ENCODE measurements at regions not wholly inside any gene's neighbourhood (a gene's known extent, or its start where the extent isn't known, plus 50 kb on each side); places are given as distances from the start of the nearest gene placed in this dataset.

DNA sequence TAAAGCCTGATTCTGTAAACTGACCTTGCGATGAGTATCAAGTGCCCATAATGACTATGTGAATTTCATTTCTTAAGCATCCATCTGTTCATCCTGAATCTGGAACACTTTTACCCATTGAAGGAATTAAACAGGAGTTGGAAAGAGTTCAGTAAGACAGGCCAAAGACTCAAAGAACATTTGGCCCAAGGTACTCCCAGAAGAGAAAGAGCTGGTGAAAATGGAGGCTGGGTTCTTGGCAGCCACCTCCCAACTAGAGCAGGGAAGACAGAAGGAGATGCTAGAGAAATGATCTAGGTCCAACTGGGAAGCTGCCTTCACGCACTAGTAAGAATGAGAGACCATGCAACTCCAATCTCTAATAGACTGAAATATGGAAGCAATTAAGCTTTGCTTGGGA is 57.1 kb upstream of the ADRA1D start:
- no peak for ATAC-seq
- TF ChIP-seq SNAI2 (CRISPR knock-in tag; IDR thresholded peaks at IDR 0.05) (no peak), CSDC2 (CRISPR knock-in tag; IDR thresholded peaks at IDR 0.05) (no peak), ARNTL (CRISPR knock-in tag; IDR thresholded peaks at IDR 0.05; ENCODE audit: borderline replicate concordance, low read depth) (no peak), ZNF8 (CRISPR knock-in tag; IDR thresholded peaks at IDR 0.05) (no peak), ZNF70 (CRISPR knock-in tag; IDR thresholded peaks at IDR 0.05) (no peak), GLIS3 (CRISPR knock-in tag; IDR thresholded peaks at IDR 0.05) (no peak), ZNF565 (CRISPR knock-in tag; conservative IDR thresholded peaks at IDR 0.05; ENCODE audit: low read depth) (no peak), ZC3H10 (CRISPR knock-in tag; IDR thresholded peaks at IDR 0.05) (no peak), PPARA (CRISPR knock-in tag; IDR thresholded peaks at IDR 0.05; ENCODE audit: borderline replicate concordance) (no peak), ESRRG (CRISPR knock-in tag; IDR thresholded peaks at IDR 0.05) (no peak), ZFP3 (CRISPR knock-in tag; IDR thresholded peaks at IDR 0.05) (no peak), RARB (CRISPR knock-in tag; IDR thresholded peaks at IDR 0.05) (no peak), OSR1 (CRISPR knock-in tag; IDR thresholded peaks at IDR 0.05) (no peak), TOX (CRISPR knock-in tag; IDR thresholded peaks at IDR 0.05; ENCODE audit: borderline replicate concordance) (no peak)
- TF ChIP-seq, protein P1, sequence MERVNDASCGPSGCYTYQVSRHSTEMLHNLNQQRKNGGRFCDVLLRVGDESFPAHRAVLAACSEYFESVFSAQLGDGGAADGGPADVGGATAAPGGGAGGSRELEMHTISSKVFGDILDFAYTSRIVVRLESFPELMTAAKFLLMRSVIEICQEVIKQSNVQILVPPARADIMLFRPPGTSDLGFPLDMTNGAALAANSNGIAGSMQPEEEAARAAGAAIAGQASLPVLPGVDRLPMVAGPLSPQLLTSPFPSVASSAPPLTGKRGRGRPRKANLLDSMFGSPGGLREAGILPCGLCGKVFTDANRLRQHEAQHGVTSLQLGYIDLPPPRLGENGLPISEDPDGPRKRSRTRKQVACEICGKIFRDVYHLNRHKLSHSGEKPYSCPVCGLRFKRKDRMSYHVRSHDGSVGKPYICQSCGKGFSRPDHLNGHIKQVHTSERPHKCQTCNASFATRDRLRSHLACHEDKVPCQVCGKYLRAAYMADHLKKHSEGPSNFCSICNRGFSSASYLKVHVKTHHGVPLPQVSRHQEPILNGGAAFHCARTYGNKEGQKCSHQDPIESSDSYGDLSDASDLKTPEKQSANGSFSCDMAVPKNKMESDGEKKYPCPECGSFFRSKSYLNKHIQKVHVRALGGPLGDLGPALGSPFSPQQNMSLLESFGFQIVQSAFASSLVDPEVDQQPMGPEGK (CRISPR knock-in tag; IDR thresholded peaks at IDR 0.05; ENCODE audit: borderline replicate concordance) = no peak
- TF ChIP-seq, protein P2, sequence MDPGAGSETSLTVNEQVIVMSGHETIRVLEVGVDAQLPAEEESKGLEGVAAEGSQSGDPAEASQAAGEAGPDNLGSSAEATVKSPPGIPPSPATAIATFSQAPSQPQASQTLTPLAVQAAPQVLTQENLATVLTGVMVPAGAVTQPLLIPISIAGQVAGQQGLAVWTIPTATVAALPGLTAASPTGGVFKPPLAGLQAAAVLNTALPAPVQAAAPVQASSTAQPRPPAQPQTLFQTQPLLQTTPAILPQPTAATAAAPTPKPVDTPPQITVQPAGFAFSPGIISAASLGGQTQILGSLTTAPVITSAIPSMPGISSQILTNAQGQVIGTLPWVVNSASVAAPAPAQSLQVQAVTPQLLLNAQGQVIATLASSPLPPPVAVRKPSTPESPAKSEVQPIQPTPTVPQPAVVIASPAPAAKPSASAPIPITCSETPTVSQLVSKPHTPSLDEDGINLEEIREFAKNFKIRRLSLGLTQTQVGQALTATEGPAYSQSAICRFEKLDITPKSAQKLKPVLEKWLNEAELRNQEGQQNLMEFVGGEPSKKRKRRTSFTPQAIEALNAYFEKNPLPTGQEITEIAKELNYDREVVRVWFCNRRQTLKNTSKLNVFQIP (CRISPR knock-in tag; IDR thresholded peaks at IDR 0.05; ENCODE audit: borderline replicate concordance, low read depth) = no peak
- TF ChIP-seq, protein P3, sequence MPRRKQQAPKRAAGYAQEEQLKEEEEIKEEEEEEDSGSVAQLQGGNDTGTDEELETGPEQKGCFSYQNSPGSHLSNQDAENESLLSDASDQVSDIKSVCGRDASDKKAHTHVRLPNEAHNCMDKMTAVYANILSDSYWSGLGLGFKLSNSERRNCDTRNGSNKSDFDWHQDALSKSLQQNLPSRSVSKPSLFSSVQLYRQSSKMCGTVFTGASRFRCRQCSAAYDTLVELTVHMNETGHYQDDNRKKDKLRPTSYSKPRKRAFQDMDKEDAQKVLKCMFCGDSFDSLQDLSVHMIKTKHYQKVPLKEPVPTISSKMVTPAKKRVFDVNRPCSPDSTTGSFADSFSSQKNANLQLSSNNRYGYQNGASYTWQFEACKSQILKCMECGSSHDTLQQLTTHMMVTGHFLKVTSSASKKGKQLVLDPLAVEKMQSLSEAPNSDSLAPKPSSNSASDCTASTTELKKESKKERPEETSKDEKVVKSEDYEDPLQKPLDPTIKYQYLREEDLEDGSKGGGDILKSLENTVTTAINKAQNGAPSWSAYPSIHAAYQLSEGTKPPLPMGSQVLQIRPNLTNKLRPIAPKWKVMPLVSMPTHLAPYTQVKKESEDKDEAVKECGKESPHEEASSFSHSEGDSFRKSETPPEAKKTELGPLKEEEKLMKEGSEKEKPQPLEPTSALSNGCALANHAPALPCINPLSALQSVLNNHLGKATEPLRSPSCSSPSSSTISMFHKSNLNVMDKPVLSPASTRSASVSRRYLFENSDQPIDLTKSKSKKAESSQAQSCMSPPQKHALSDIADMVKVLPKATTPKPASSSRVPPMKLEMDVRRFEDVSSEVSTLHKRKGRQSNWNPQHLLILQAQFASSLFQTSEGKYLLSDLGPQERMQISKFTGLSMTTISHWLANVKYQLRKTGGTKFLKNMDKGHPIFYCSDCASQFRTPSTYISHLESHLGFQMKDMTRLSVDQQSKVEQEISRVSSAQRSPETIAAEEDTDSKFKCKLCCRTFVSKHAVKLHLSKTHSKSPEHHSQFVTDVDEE (CRISPR knock-in tag; IDR thresholded peaks at IDR 0.05) = no peak
- TF ChIP-seq, protein P4, sequence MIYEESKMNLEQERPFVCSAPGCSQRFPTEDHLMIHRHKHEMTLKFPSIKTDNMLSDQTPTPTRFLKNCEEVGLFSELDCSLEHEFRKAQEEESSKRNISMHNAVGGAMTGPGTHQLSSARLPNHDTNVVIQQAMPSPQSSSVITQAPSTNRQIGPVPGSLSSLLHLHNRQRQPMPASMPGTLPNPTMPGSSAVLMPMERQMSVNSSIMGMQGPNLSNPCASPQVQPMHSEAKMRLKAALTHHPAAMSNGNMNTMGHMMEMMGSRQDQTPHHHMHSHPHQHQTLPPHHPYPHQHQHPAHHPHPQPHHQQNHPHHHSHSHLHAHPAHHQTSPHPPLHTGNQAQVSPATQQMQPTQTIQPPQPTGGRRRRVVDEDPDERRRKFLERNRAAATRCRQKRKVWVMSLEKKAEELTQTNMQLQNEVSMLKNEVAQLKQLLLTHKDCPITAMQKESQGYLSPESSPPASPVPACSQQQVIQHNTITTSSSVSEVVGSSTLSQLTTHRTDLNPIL (CRISPR knock-in tag; IDR thresholded peaks at IDR 0.05; ENCODE audit: low read depth) = no peak
- TF ChIP-seq, protein P5, sequence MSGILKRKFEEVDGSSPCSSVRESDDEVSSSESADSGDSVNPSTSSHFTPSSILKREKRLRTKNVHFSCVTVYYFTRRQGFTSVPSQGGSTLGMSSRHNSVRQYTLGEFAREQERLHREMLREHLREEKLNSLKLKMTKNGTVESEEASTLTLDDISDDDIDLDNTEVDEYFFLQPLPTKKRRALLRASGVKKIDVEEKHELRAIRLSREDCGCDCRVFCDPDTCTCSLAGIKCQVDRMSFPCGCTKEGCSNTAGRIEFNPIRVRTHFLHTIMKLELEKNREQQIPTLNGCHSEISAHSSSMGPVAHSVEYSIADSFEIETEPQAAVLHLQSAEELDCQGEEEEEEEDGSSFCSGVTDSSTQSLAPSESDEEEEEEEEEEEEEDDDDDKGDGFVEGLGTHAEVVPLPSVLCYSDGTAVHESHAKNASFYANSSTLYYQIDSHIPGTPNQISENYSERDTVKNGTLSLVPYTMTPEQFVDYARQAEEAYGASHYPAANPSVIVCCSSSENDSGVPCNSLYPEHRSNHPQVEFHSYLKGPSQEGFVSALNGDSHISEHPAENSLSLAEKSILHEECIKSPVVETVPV (CRISPR knock-in tag; IDR thresholded peaks at IDR 0.05) = no peak

DNA sequence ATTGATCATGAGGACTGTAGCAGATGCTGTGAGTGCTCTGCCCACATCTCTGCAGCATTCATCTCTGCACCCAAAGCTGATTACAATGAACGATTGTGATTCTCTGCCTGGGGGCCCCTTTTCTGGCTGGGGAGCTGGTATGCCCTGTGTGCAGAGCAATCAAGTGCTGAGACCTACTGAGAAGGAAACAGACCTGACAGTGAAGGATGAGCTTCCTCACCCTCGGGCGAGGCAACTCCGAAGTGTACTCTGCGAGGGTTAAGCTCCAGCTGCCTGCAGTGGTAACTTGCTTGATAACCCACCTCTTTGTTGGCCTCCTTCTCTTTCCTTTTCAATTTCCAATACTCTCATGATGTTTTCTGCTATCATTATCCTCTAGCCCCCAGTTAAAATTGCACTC is 56.0 kb upstream of the ADRA1D start:
- TF ChIP-seq OSR1 (CRISPR knock-in tag; IDR thresholded peaks at IDR 0.05) (no peak), ESRRG (CRISPR knock-in tag; IDR thresholded peaks at IDR 0.05) (no peak), ZFP30 (CRISPR knock-in tag; IDR thresholded peaks at IDR 0.05) (no peak), ISL1 (CRISPR knock-in tag; IDR thresholded peaks at IDR 0.05) (no peak), ZNF565 (CRISPR knock-in tag; conservative IDR thresholded peaks at IDR 0.05; ENCODE audit: low read depth) (no peak), ZC3H10 (CRISPR knock-in tag; IDR thresholded peaks at IDR 0.05) (no peak), ZNF8 (CRISPR knock-in tag; IDR thresholded peaks at IDR 0.05) (no peak), GLIS3 (CRISPR knock-in tag; IDR thresholded peaks at IDR 0.05) (no peak), ARNTL (CRISPR knock-in tag; IDR thresholded peaks at IDR 0.05; ENCODE audit: borderline replicate concordance, low read depth) (no peak)
- TF ChIP-seq, protein P3 (CRISPR knock-in tag; IDR thresholded peaks at IDR 0.05) = no peak
- TF ChIP-seq, protein P1 (CRISPR knock-in tag; IDR thresholded peaks at IDR 0.05; ENCODE audit: borderline replicate concordance) = no peak
- TF ChIP-seq, protein P5 (CRISPR knock-in tag; IDR thresholded peaks at IDR 0.05) = no peak
- TF ChIP-seq, protein P4 (CRISPR knock-in tag; IDR thresholded peaks at IDR 0.05; ENCODE audit: low read depth) = no peak
- ATAC-seq = no peak
